Hematopoietic multipotent progenitor cell treated with erythropoietin and hydrocortisone succinate and interleukin-3 and kit ligand, for 4 days (in vitro differentiated cells): ENCODE measurements at regions not wholly inside any gene's neighbourhood (a gene's known extent, or its start where the extent isn't known, plus 50 kb on each side); places are given as distances from the start of the nearest gene placed in this dataset.

ENCODE experiments used
- DNase-seq: peaks from one replicate; pipeline ENCODE4 v3.0.0-alpha.2; 2015

DNA sequence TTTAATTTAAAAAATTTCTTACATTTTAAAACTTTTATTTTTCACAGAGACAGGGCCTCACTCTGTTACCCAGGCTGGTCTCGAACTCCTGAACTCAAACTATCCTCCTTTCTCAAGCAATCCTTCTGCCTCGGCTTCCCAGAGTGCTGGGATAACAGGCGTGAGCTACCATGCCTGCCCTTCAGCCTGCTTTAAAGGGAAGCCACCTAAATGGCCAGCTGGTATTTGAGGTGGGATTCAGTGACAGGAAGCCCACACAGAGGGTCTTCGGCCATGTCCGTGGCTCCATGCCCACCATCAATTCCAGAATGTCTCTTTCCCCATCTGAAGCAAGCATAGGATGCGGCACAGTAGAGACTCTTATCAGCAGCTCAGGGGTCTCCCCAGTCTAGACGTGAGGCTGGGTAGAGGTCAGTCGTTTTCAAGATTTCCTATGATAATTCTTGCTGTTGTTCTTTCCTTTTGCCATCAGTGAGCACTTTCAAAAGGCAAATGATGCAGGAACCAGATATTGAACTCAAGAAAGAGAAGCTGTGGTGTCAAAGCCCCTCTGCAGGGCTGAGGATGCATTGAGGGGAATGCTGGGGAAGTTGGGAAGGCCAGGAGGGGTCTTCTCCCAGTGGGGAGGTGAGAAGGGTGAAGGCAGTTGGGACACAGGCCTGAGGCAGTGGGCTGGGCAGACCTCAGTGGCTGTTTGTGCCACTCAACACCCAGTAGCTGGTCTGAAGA lies 291.5 kb upstream of the IGFBP3 start:
- no peak for DNase-seq

DNA sequence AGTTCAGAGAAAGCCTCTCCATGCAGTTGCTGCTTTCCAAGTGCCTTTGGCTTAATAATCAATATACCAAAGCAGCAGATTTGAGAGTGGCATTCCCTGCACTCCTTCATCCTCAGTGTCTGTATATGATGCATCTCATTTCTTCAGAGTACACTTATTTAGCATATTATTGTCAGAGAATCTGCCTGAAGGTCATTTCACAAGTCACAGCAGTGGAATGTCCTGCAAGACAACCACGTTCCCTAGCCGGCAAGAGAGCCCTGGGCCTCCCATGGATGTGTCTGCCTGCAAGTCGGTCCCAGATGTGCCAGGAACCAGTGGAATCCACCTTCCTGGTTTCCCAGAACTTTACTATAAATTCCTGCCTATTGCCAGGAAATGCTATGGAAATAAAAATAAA lies 289.4 kb upstream of the IGFBP3 start:
- DNase-seq = no peak

DNA sequence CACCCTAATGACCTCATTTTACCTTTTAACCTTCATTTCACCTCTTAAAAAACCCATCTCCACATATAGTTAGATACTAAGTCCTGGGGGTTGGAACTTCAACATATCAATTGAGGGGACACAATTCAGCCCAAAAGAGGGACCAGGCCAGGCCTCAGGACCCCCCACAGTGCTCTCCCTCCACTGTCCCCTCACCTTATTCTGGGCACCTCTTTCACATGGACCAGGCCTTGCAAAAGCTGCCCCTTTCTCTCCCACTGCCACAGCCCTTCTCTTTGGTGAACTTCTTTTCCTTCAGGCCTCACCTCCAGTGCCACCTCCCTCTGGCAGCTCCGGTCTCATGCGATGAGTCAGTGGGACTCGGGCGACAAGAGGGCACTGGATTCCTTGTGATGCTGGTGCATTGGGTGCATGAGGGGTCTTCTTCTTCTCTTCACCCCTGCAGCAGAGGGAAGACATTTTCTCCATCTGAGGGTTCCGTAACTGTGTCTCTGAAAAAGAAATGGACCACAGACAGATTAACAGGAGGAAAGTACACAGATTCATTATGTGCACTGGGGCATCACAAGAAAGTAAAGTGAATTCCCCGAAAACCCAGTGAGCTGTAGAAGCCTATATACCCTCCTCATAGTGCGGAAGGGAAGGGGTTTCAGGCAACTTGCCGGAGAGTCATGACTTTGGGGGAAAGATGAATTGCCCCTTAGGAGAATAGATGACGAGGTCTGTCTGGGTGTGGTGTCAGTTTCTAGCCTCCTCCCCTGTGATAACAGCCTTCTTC lies 288.7 kb upstream of the IGFBP3 start:
- DNase-seq = no peak

DNA sequence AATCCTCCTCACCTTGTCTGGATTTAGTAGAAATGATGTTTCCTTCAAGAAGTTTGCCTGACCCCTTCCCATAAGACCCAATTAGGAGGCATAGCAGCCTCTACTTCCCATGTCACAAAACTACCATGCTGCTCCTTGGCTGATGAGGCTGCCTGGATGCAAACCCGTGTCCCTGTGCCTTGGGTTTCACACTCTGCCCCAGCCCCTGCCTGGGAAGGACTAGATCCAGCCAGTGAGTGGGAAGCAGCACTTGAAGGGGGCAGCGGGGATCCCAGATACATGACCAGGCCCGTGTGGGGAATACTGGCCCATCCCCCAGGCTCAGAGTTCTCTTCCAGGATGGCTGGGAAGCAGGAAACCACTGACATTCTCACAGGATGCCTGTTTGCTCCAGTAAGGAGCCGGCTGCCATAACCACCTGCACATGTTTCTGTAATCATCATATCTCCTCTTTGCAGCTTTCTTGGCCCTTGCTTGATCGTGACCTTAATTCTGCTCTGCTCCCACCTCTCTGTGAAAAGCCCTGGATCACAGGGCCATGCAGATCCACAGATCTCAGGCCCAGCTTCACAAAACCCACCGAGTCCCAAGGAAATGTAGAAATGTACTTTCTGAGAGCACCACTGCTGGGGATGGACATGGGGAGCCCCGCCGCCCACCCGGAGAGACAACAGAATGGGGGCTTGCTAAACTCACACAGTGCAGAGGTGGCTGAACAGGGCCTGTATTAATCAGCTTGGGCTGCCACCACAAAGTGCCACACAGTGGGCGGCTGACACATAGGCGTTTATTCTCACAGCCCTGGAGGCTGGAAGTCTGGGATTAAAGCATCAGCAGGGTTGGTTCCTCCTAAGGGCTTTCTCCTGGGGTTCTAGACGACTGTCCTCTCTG lies 287.8 kb upstream of the IGFBP3 start:
- DNase-seq = no peak

DNA sequence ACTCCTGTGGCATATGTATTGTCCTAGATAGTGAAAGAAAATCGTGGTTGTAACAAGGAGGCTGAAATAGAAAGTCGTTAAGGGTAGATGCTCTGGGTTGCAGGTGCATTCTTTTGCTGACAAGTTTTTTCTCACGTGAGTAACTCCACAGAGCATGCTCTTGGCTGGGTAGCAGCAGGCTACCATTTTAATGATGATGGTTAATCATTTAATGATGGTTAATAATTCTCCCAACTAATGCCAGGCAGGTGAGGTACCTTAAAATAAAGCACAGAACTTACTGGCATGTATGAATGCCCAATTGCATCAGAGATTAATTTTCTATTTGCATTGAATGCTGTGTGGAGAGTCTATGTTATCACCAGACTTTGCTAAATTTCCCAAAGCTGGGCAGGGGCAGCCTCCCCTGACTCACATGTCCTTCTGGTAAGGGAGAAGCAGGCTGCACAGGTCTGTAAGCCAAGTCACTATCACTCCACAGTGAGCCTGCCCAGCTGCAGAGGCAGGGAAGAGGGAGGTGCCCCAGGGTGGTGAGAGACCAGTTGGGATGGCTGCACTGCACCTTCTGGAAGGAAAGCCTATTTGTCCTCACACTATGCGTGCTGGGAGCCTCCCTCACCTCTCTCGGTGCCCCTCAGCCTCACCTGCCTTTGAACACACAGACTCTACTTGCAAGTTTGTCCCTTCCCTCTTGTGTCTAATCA lies 287.0 kb upstream of the IGFBP3 start:
- no peak for DNase-seq

DNA sequence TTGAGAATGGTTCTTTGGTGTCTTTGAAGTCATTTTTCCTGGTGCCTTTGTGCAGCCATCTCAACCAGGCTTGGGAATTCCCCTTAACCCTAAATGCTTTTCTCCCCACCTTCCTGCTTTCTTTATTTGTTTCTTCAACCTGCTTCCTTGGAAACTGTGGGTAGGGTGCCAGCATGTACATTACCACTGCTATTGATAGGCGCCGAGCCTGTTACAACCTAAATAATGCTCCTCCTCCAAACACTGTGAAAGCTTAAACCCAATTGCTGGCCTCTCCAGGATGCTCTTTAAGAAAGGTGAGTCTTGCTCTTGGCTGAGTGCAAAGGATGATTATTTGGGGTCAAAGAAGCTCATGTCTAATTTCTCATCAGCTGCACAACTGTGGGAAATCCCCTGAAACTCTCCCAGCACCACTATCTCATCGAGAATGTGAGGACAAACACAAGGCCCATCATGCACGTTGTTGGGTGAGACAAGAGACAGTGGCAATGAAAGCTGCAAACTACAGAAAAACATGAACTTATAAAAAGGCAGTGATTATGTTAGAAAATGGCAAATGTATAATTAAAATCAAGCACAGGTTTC lies 285.5 kb upstream of the IGFBP3 start:
- DNase-seq = no peak

DNA sequence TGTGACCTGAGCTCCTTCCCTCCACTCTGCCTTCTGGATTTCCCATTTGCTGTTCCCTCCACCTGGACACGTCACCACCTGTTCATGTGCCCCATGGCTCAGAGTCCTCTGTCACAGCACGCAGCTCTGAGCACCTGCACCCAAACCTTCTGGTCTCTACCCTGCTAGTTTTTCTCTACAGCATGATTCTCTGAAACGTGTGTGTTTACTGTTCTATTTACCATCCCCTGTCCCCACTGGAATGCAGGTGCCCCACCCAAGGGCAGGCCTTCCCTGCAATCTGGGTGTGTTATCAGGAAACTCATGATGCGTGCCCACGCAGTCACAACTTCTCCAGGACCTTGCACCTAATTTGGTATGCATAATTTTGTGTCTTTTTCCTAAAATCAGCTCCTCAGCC lies 284.4 kb upstream of the IGFBP3 start:
- DNase-seq = no peak

DNA sequence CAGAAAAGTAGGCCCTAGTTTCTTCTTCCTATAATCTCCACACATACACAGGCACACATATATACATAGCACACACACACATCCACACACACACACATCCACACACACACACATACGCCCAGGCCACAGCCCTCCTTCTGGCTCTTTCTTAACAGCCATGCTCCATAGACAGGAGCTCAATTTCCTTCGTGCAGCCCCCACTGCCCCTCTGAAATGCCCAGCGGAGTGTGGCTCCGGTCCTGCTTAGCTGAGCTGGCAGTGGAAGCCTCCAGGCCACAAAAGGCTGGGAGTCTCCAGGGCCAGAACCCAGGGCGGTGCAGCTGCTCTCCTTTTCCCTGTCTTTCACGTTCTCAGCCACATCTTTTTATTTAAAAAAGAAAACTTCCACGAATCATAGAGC lies 282.9 kb upstream of the IGFBP3 start:
- DNase-seq = no peak

DNA sequence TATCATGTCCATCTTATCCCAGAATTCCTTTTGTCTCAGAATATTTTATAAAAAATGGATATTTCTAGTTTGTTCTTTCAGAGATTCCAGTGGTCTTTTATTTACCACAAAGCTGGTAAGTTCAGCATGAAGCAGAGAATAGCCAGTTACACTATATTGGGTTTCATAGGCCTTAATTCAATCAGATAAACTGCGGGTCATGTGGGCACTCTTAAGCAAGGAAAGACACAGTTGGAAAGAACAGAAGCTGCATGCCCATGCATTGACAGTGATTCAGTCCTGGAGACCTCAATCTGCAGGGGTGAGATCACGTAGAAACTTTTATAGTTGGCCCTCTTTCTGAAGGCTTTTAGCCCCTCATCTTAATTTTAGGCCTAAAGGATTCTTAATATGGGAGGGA lies 281.3 kb upstream of the IGFBP3 start:
- DNase-seq = no peak

DNA sequence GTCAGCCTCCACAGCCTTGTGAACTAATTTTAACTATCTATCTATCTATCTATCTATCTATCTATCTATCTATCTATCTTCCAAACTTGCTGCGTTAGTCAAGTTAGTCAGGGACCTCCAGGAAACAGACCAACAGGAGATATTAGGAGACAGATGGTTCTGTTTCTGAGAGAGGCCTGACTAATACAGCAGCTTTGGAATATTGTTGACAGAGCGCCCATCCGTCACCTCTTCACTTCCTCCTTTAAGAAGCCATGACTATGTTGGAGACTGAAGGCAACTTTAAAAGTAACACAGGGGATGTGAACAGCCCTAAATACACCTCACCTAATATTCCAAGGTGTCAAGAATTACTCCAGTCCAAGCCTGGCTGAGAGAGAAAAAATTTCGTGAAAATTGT lies 280.9 kb upstream of the IGFBP3 start:
- no peak for DNase-seq

DNA sequence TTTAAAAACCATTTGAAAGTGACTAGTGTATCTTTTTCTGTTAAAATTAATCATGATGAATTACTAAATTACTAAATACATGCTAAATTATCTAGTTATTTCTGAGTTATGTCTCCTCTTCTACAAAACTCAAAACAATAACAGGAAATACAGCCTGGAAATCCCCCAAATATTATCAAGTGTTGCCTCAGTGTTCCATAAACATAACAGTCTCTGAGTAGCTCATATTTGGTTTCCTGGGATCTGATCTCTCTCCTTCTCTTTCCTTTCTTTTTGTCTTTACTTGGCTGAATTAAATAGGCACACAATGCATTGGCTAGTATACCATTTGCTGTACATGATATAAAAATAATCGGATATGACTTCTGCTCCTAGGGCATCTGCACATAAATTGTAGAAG lies 277.6 kb upstream of the IGFBP3 start:
- no peak for DNase-seq

DNA sequence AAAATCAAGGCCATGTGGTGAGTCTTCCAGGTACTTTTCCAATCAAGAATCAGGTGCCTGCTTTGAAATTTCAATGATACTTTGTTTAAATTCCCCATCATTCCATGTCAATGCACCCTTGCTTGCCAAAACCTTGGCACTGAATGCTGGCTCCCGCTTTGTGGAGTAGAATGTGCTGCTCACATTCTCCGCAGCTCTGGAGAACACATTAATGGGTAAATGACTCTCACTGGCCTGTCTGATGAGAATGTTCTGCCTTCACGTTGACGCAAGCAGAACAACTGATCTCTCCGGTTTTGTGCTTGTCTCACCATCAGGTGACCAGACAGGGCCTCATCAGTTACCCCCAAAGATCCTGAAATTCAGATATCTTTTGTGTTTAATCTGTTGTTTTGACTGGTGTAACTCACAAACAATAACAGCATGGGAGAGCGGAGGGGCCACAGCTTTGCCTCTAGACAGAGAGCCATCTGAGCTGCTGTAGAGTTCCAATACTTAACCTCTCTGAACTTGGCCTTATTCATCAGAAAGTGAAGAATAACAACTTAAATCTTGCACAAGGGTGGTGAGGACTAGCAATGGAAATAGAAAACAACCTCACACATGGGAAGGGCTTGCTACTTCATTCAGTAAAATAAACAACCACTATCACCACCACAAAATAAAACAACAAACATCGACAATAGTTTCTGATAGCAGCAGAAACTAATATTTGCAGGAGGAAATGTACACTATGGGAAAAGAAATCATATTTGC lies 276.9 kb upstream of the IGFBP3 start:
- DNase-seq = no peak

DNA sequence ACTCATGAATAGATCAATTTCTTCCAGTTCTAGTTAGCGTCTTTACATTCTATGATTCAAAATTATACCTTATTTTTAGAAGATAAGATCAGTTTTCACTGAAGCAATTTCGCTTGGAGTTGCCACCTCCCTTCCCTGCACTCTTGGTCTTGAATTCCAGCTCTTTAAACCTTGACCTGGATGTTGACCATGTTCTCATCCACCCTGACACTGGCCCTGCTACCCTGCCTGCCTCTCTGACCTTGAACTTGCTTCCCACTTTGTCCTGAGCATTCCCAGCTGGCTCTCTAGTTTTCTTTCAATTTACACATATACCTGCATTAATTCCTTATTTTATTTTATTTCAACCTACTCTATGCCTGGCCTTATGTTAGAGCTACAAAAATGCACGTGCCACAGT lies 274.9 kb upstream of the IGFBP3 start:
- DNase-seq = no peak

DNA sequence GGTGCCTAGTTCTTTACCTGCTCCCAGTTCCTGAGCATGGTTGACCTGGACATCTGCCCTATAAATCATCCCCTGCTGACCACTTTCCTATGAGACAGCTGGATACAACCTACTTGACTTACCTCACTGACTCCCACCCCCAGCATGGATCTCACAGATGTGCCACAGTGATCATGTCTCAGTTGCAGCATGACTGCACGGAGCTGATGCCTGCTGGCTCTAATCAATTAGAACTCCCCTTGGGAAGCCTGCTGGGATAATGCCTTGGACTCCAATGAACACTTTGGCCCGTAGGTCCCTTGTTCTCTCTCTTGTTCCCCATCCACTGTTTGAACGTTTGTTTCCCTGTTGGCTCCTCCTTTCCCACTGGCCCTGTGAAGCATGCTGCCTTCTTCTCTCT lies 271.2 kb upstream of the IGFBP3 start:
- no peak for DNase-seq

DNA sequence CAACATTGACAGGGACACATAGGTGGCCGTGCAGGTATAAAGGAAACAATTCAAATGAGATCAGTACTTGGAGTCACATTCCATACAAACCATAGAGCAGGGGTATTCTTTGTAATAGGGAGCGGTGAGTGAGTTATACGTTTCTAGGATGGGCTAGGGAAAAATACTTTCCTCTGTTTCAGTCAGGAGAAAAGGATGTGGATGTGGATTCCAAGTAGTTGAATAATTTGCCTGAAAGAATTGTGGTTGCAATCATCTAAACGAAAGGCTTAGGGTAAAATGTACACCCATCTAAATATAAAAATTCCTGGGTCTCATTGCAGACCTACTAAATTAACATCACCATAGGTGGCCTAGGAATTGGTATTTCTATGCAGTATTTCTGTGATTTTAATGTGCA lies 270.7 kb upstream of the IGFBP3 start:
- DNase-seq = no peak

DNA sequence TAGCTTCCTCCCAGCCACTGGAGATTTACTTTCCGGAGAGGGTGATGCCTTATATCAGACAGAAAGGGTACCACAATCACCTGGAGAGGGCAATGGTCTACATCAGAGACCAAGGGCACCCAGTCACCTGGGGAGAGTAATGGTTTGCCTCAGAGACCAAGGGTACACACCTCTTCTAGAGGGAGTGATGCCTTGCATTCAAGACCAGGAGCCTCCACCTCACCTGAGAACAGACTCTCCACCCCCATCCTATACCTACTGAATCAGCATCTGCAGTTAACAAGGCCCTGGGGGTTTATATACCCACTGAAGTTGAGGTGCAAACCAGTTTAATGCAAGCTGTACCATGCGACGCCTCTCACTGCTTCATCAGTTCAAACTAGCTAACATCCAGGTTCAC lies 270.2 kb upstream of the IGFBP3 start:
- no peak for DNase-seq

DNA sequence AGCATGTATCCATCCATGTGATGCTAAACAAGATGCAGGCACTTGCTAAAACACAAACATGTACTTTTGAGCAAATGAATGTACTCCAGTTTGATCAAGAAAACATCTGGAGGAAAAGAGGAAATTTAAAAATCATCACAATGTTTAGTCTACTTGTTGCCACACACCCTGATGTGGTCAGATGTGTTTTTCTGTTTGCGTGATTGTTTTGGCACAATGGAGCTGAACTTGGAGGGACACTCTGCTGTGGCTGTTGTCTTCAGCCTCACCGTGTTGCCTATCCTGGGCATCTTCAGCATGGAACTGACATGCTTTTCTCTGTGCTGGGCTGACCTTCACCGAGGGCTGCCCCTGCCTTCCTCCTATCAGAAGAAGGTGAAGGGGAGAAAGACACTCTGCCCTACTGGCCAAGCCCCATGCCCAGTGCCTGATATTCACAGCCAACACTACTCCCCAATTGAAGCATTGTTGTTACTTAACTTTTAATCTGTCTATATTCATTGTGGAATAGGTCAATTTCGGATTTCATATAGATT lies 268.3 kb upstream of the IGFBP3 start:
- DNase-seq = no peak

DNA sequence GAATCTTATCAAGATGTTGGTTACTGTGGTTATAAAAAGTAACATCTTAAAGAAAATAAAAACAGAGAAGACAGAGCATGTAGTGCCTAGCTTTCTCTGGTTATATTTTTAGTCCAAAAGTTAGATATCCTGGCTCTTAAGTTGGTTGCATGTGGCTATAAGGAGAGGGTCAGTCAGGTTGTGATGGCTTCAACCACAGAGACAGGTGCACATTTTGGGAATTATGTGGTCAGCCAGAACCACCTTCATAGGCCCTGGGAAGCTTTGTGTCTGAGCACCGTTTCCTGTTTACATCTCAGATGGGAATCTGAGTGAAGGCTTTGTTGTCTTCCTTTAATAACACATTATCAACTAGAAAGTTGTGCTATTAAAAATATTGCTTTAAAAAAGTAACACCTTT lies 265.1 kb upstream of the IGFBP3 start:
- DNase-seq = no peak

DNA sequence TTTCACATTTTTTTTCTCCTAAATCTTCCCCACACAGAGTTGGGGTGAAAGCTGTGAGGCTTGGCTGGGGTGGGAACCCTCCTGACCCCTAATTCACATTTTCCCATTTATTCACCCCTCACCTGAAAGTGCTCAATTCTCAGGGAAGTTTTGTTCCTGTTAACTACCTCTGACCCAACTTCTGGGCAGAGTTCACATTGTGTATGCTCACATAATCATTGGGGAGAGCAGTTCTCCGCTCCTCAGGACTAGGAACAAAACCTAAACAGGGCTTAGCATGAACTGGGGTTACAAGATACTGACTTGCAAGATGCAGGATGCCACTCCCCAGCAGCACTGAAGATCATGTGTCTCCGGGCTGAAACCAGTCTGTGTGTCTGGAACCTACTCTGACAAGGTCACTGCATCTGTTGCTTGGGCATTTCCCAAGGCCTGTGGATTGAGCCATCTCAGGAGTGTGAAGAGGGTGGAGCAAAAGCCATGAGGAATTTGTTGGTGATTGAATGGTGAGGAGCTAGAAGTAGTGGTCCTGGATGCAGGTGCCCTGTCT lies 258.1 kb upstream of the IGFBP3 start:
- no peak for DNase-seq

DNA sequence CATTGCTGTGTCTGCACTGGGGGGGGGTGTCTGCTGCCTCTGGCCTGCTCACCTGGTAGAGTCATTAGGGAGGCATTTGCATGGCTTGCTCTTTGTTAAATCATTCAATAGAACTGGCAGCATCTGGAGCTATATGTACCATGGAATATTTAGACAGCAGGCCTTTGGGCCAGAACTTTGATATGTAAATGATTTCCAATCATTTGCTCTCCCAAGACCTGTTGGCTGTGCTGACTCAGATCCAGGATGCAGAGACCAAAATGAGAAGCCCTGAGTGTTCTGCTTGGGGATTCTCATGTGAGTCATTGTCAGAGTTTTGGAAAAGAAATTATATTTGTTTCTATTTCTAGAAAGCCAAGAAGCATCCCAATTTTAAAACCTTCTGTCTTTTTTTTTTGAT lies 257.6 kb upstream of the IGFBP3 start:
- no peak for DNase-seq

DNA sequence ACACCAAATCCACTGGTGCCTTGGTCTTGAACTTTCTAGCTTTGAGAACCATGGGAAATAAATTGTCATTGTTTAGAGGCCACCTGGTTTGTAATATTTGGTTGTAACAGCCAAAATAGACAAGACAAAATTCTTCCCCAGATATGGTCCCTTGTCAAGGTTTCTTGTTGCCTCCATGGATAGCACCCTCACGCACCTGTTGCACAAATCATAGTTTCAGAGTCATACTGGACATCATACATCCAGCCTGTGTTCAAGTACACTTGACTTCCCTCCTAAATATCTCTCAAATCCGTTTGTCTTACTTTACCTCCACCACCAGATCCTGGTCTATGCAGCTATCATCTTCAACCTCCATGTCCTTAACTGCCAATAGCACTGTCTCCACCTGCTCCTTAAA lies 256.7 kb upstream of the IGFBP3 start:
- no peak for DNase-seq
